Trophoblast cell (in vitro differentiated cells and primary cell): ENCODE measurements at regions not wholly inside any gene's neighbourhood (a gene's known extent, or its start where the extent isn't known, plus 50 kb on each side); places are given as distances from the start of the nearest gene placed in this dataset.

Source experiments
- DNase-seq, 2 donors: peaks; one replicate each; pipeline ENCODE4 v3.0.0-alpha.2; 2016
- H2AFZ ChIP-seq: 2 replicates; pipeline ENCODE4 v1.6.1; 2013; ENCODE audit warnings: low read length, moderate library complexity, mild to moderate bottlenecking; ENCODE audit not compliant: insufficient read depth, poor library complexity
- H2AK5ac ChIP-seq: 2 replicates; pipeline ENCODE4 v1.6.1; 2013; ENCODE audit warnings: mild to moderate bottlenecking, low read length
- H2BK120ac ChIP-seq: 2 replicates; pipeline ENCODE4 v1.6.1; 2013; ENCODE audit warnings: low read length, mild to moderate bottlenecking, moderate library complexity; ENCODE audit not compliant: insufficient read depth, poor library complexity
- H2BK12ac ChIP-seq: 2 replicates; pipeline ENCODE4 v1.6.1; 2013; ENCODE audit warnings: mild to moderate bottlenecking, low read length, moderate library complexity
- H2BK5ac ChIP-seq: 2 replicates; pipeline ENCODE4 v1.6.1; 2013; ENCODE audit warnings: low read length, low read depth, moderate library complexity, mild to moderate bottlenecking; ENCODE audit not compliant: poor library complexity
- H3K14ac ChIP-seq: 2 replicates; pipeline ENCODE4 v1.6.1; 2013; ENCODE audit warnings: mild to moderate bottlenecking, low read length
- H3K18ac ChIP-seq: 2 replicates; pipeline ENCODE4 v1.6.1; 2013; ENCODE audit warnings: mild to moderate bottlenecking, low read length
- H3K23ac ChIP-seq: 2 replicates; pipeline ENCODE4 v1.6.1; 2013; ENCODE audit warnings: low read length
- H3K27ac ChIP-seq: 2 replicates; pipeline ENCODE4 v1.5.1; 2013; ENCODE audit warnings: low read depth, mild to moderate bottlenecking, inconsistent platforms, low read length, moderate library complexity
- H3K27me3 ChIP-seq: 2 replicates; pipeline ENCODE4 v1.6.1; 2013; ENCODE audit warnings: inconsistent platforms, mild to moderate bottlenecking, low read length, moderate library complexity; ENCODE audit not compliant: insufficient read depth
- H3K36me3 ChIP-seq, 2 experiments: 1 replicate in 1 of 2; 2 replicates in 1 of 2; pipeline ENCODE4 v1.6.1; 2013; ENCODE audit warnings: low read length in 2 of 2, mild to moderate bottlenecking in 2 of 2, moderate library complexity in 1 of 2; ENCODE audit not compliant: insufficient read depth in 2 of 2, control insufficient read depth in 1 of 2
- H3K4ac ChIP-seq: 2 replicates; pipeline ENCODE4 v1.6.1; 2013; ENCODE audit warnings: low read depth, mild to moderate bottlenecking, low read length, moderate library complexity
- H3K4me1 ChIP-seq, 2 experiments: 1 replicate in 1 of 2; 2 replicates in 1 of 2; pipeline ENCODE4 v1.6.1; 2013; ENCODE audit warnings: low read length in 2 of 2, mild to moderate bottlenecking in 2 of 2, moderate library complexity in 1 of 2; ENCODE audit not compliant: insufficient read depth in 2 of 2, control insufficient read depth in 1 of 2
- H3K4me2 ChIP-seq: 2 replicates; pipeline ENCODE4 v1.6.1; 2013; ENCODE audit warnings: inconsistent platforms, mild to moderate bottlenecking, low read length, moderate library complexity
- H3K4me3 ChIP-seq: 2 replicates; pipeline ENCODE4 v1.5.1; 2013; ENCODE audit warnings: mild to moderate bottlenecking, low read depth, low read length, inconsistent platforms
- H3K79me1 ChIP-seq: one replicate; pipeline ENCODE4 v1.6.1; 2013; ENCODE audit warnings: low read length
- H3K79me2 ChIP-seq: 2 replicates; pipeline ENCODE4 v1.6.1; 2013; ENCODE audit warnings: low read length, mild to moderate bottlenecking; ENCODE audit not compliant: control insufficient read depth, insufficient read depth, poor library complexity
- H3K9ac ChIP-seq: 2 replicates; pipeline ENCODE4 v1.6.1; 2013; ENCODE audit warnings: mild to moderate bottlenecking, low read length
- H3K9me3 ChIP-seq: 2 replicates; pipeline ENCODE4 v1.6.1; 2013; ENCODE audit warnings: low read depth, mild to moderate bottlenecking, control low read depth, inconsistent platforms, low read length; ENCODE audit not compliant: insufficient read depth
- H4K12ac ChIP-seq: 2 replicates; pipeline ENCODE4 v1.6.1; 2013; ENCODE audit warnings: low read depth, mild to moderate bottlenecking, low read length, moderate library complexity
- H4K8ac ChIP-seq: 2 replicates; pipeline ENCODE4 v1.6.1; 2013; ENCODE audit warnings: low read depth, mild to moderate bottlenecking, low read length, moderate library complexity
- H4K91ac ChIP-seq: one replicate; pipeline ENCODE4 v1.6.1; 2013; ENCODE audit warnings: low read depth, mild to moderate bottlenecking, low read length, moderate library complexity
- WGBS: extraction: QIAGEN DNeasy Blood & Tissue Kit; methylation state at CpG from one replicate; pipeline ENCODE4 v1.1.7; 2013; ENCODE audit warnings: missing lambda C conversion rate; ENCODE audit not compliant: insufficient read length, insufficient coverage; ENCODE audit errors: extremely low coverage; 5-methylcytosine and 5-hydroxymethylcytosine counted together

DNA sequence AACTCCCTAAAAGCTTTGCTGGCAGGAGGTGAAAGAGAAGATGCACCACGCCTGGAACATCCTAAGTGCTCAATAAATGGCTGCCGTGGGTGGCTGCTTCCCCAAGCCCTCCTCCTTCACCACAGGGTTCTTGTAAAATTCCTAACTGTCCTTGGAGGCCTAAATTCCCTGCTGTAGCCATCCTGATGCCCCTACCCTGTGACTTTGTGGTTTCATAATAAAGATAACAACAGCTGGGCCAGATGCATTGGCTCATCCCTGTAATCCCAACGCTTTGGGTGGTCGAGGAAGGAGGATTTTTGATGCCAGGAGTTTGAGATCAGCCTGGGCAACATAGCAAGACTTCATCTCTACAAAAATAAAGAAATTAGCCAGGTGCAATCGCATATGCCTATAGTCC, 341.8 kb downstream of the ANKRD30A start:
- Histone ChIP-seq H4K12ac (no peak overlapping the region), H3K27me3 (no peaks in the 10 kb centered on the region), H3K4me3 (no peak overlapping the region), H3K4me2 (no peak overlapping the region), H3K14ac (no peak overlapping the region), H3K79me2 (no peaks in the 10 kb centered on the region), H4K91ac (no peak overlapping the region), H3K4ac (no peak overlapping the region), H3K23ac (no peak overlapping the region), H2BK12ac (no peak overlapping the region), H3K36me3 (no peaks in the 10 kb centered on the region), H3K9ac (no peak overlapping the region), H2BK5ac (no peak overlapping the region), H2AK5ac (no peak overlapping the region), H4K8ac (no peak overlapping the region), H3K79me1 (no peaks in the 10 kb centered on the region), H2AFZ (no peak overlapping the region), H3K27ac (no peak overlapping the region), H3K9me3 (peaks cover 24% of the 10 kb centered on the region), H2BK120ac (no peak overlapping the region), H3K4me1 (no peaks in the 10 kb centered on the region), H3K18ac (no peak overlapping the region)
- WGBS = no CpG with 5 or more reads among the region's 5 CpGs
- DNase-seq = no peak

DNA sequence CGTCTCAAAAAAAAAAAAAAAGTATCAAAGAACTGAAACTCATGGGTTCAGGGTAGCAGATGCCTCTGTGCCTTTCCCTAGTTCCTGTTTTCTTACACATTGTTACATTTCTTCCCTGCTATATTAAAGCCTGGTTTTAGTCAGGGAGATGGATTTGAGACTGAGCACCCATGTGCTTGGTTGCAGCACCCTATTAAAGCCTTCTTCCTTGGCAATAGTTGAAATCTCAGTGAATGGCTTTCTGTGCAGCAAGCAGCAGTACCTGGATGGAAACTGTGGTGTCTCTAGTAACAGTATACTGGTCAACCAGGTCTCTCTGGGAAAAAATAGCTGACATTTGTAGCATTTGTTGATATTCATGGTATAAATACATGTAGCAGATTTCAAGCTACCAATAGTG, 331.1 kb downstream of the ANKRD30A start:
- WGBS = no CpG with 5 or more reads among the region's 1 CpG
- H3K4me2 ChIP-seq = no peak overlapping the region
- H3K27me3 ChIP-seq = no peaks in the 10 kb centered on the region
- no peak for DNase-seq
- no peak overlapping the region for H3K9ac ChIP-seq
- no peak overlapping the region for H3K23ac ChIP-seq
- no peak overlapping the region for H2AFZ ChIP-seq
- no peaks in the 10 kb centered on the region for H3K36me3 ChIP-seq
- H2BK12ac ChIP-seq = no peak overlapping the region
- H2BK120ac ChIP-seq = no peak overlapping the region
- no peak overlapping the region for H2AK5ac ChIP-seq
- H3K4me1 ChIP-seq = no peaks in the 10 kb centered on the region
- H3K4ac ChIP-seq = no peak overlapping the region
- H4K8ac ChIP-seq = no peak overlapping the region
- no peak overlapping the region for H4K12ac ChIP-seq
- no peak overlapping the region for H3K4me3 ChIP-seq
- H2BK5ac ChIP-seq = no peak overlapping the region
- H3K18ac ChIP-seq = no peak overlapping the region
- H4K91ac ChIP-seq = no peak overlapping the region
- H3K79me1 ChIP-seq = no peaks in the 10 kb centered on the region
- peaks cover 22% of the 10 kb centered on the region for H3K9me3 ChIP-seq
- H3K14ac ChIP-seq = no peak overlapping the region
- no peak overlapping the region for H3K27ac ChIP-seq
- H3K79me2 ChIP-seq = no peaks in the 10 kb centered on the region

DNA sequence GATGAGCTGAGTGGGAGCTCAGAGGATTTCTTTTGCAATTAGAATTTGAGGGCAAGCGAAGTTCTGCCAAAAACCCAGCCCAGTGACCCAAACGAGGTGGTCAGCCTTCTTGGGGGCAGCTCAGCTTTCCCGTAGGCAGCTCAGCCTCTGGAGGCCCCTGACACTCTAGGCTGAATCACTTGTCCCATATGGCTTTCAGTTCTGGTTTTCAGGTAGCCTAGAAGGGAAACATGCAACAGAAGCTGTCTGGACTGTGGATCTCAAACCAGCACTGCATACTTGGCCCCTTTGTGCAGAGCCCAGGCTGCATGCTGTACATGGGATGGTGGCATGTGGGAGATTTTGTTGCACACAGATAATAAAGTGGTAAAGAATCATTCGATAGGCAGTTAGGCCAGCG, 322.8 kb downstream of the ANKRD30A start:
- Histone ChIP-seq H3K27me3 (no peaks in the 10 kb centered on the region), H3K36me3 (no peaks in the 10 kb centered on the region), H2BK120ac (no peak overlapping the region), H2BK12ac (no peak overlapping the region), H3K23ac (no peak overlapping the region), H4K8ac (no peak overlapping the region), H3K79me2 (no peaks in the 10 kb centered on the region), H3K79me1 (no peaks in the 10 kb centered on the region), H3K4ac (no peak overlapping the region), H4K12ac (no peak overlapping the region), H3K4me1 (no peaks in the 10 kb centered on the region), H3K9ac (no peak overlapping the region), H3K4me3 (no peak overlapping the region), H3K9me3 (peaks cover 13% of the 10 kb centered on the region), H4K91ac (no peak overlapping the region), H3K4me2 (no peak overlapping the region), H3K18ac (no peak overlapping the region), H3K27ac (no peak overlapping the region), H3K14ac (no peak overlapping the region), H2AK5ac (no peak overlapping the region), H2AFZ (no peak overlapping the region), H2BK5ac (no peak overlapping the region)
- DNase-seq = no peak
- WGBS = no CpG with 5 or more reads among the region's 5 CpGs

DNA sequence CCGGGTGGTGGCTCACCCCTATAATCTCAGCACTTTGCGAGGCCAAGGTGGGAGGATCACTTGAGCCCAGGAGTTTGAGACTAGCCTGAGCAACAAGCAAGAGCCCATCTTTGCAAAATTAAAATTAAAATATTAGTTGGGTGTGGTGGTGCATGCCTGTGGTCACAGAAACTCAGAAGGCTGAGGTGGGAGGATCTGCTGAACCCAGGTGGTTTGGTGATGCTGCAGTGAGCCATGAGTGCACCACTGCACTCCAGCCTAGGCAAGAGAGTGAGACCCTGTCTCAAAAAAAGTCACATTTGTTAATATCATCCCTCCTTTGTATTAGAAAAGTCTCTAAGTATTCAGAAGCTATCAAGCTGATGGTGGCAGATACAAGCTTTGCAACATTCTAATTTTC, 317.5 kb downstream of the ANKRD30A start:
- no peak overlapping the region for H2BK12ac ChIP-seq
- no peak overlapping the region for H3K4me3 ChIP-seq
- no peak overlapping the region for H3K4ac ChIP-seq
- no peak overlapping the region for H3K14ac ChIP-seq
- H2BK120ac ChIP-seq = no peak overlapping the region
- no CpG with 5 or more reads among the region's 2 CpGs for WGBS
- H3K18ac ChIP-seq = no peak overlapping the region
- H4K91ac ChIP-seq = no peak overlapping the region
- H2BK5ac ChIP-seq = no peak overlapping the region
- H3K9ac ChIP-seq = no peak overlapping the region
- H2AFZ ChIP-seq = no peak overlapping the region
- H3K27me3 ChIP-seq = no peaks in the 10 kb centered on the region
- DNase-seq = no peak
- no peak overlapping the region for H3K4me2 ChIP-seq
- H4K12ac ChIP-seq = no peak overlapping the region
- H3K4me1 ChIP-seq = no peaks in the 10 kb centered on the region
- H4K8ac ChIP-seq = no peak overlapping the region
- H3K79me1 ChIP-seq = no peaks in the 10 kb centered on the region
- H3K27ac ChIP-seq = no peak overlapping the region
- no peak overlapping the region for H2AK5ac ChIP-seq
- no peaks in the 10 kb centered on the region for H3K79me2 ChIP-seq
- no peaks in the 10 kb centered on the region for H3K36me3 ChIP-seq
- H3K23ac ChIP-seq = no peak overlapping the region
- peaks cover 18% of the 10 kb centered on the region for H3K9me3 ChIP-seq
